ENCODE measurements at regions not wholly inside any gene's neighbourhood (a gene's known extent, or its start where the extent isn't known, plus 50 kb on each side); places are given as distances from the start of the nearest gene placed in this dataset.

GRCh38 chr22:48356731-48357130 is 1470.9 kb downstream of the BRD1 start:
- TF ChIP-seq CTCF (IDR thresholded peaks at IDR 0.05) (no peak), POLR2A (IDR thresholded peaks at IDR 0.05) (no peak)

All from heart left ventricle (tissue), 13 donors.